ENCODE measurements at regions not wholly inside any gene's neighbourhood (a gene's known extent, or its start where the extent isn't known, plus 50 kb on each side); places are given as distances from the start of the nearest gene placed in this dataset.

- POLR2A ChIA-PET: no interaction called here
- Histone ChIP-seq H4K20me1 (ENCODE audit: insufficient read depth, low read length) (no peaks in the 10 kb centered on the region), H3K36me3 (replicated peaks in 1 of 2; ENCODE audit: control insufficient read depth in 1 of 2, insufficient read depth in 2 of 2, low read length in 2 of 2) (no peaks in the 10 kb centered on the region), H3K27me3 (ENCODE audit: control insufficient read depth in 1 of 2, insufficient read depth in 2 of 2, low read length in 2 of 2) (peaks cover 0 to 1% of the 10 kb centered on the region in 2 experiments; a peak in 1 of 5 replicates), H3K4me2 (ENCODE audit: low read depth, low read length) (no peak overlapping the region), H2AFZ (ENCODE audit: low read length) (no peak overlapping the region), H3K9ac (ENCODE audit: insufficient read depth, low read depth, low read length) (no peak overlapping the region), H3K4me1 (ENCODE audit: insufficient read depth, low read length) (peaks cover 9% of the 10 kb centered on the region), H3K27ac (ENCODE audit: extremely low read length, insufficient read depth, low read length) (no peak overlapping the region), H3K4me3 (replicated peaks in 1 of 3; ENCODE audit: insufficient read depth in 1 of 3, low read depth in 2 of 3, low read length in 3 of 3) (no peak overlapping the region), H3K79me2 (ENCODE audit: insufficient read depth, low read length) (no peaks in the 10 kb centered on the region), H3K9me3 (ENCODE audit: low read length) (peaks cover 11% of the 10 kb centered on the region)
- BruUV-seq (replicated peaks): no TSS peak
- DNase-seq (ENCODE audit: low spot score) (no peak), ATAC-seq (no peak), FAIRE-seq (no peak)
- TF ChIP-seq ZZZ3 (CRISPR knock-in tag; IDR thresholded peaks at IDR 0.05; ENCODE audit: borderline replicate concordance): no peak
- TF ChIP-seq PHF20 (CRISPR knock-in tag; IDR thresholded peaks at IDR 0.05): no peak
- no peak for TF ChIP-seq ZNF567 (CRISPR knock-in tag; IDR thresholded peaks at IDR 0.05; ENCODE audit: borderline replicate concordance)
- no peak for TF ChIP-seq ZFYVE20 (CRISPR knock-in tag; IDR thresholded peaks at IDR 0.05; ENCODE audit: borderline replicate concordance, low read depth)
- CTCF ChIA-PET (ENCODE audit: low intra/inter-chr PET ratio, low total read pairs): no interaction called here
- WGBS (ENCODE audit: low lambda C conversion rate): 0% methylated on average over 1 of the region's 1 CpG
- intact Hi-C loops (cut with micrococcal nuclease; ENCODE audit: unreplicated experiment) (no loop called here), in situ Hi-C loops (cut with HindIII; ENCODE audit: extremely low pct_ligation_motif_present, low pct_unique_long_range_greater_than_20kb) (no loop called here)
Measured at GRCh38 chr3:134083008-134083407, 53.3 kb upstream of the SLCO2A1 start.

GRCh38 chr3:134082582-134082981, 52.9 kb upstream of the SLCO2A1 start:
- no peak for FAIRE-seq
- Histone ChIP-seq H2AFZ (ENCODE audit: low read length) (no peak overlapping the region), H3K79me2 (ENCODE audit: insufficient read depth, low read length) (no peaks in the 10 kb centered on the region), H3K9ac (ENCODE audit: insufficient read depth, low read depth, low read length) (no peak overlapping the region), H3K4me2 (ENCODE audit: low read depth, low read length) (no peak overlapping the region), H3K4me1 (ENCODE audit: insufficient read depth, low read length) (peaks cover 9% of the 10 kb centered on the region), H3K36me3 (replicated peaks in 1 of 2; ENCODE audit: control insufficient read depth in 1 of 2, insufficient read depth in 2 of 2, low read length in 2 of 2) (no peaks in the 10 kb centered on the region), H3K4me3 (replicated peaks in 1 of 3; ENCODE audit: insufficient read depth in 1 of 3, low read depth in 2 of 3, low read length in 3 of 3) (no peak overlapping the region), H3K9me3 (ENCODE audit: low read length) (peaks cover 11% of the 10 kb centered on the region), H3K27ac (ENCODE audit: extremely low read length, insufficient read depth, low read length) (no peak overlapping the region), H3K27me3 (ENCODE audit: control insufficient read depth in 1 of 2, insufficient read depth in 2 of 2, low read length in 2 of 2) (peaks cover 0 to 1% of the 10 kb centered on the region in 2 experiments; a peak in 1 of 5 replicates), H4K20me1 (ENCODE audit: insufficient read depth, low read length) (no peaks in the 10 kb centered on the region)
- 8% methylated on average over 2 of the region's 2 CpGs for WGBS (ENCODE audit: low lambda C conversion rate)
- CTCF ChIA-PET (ENCODE audit: low intra/inter-chr PET ratio, low total read pairs): no interaction called here
- in situ Hi-C loops (cut with HindIII; ENCODE audit: extremely low pct_ligation_motif_present, low pct_unique_long_range_greater_than_20kb) (no loop called here), intact Hi-C loops (cut with micrococcal nuclease; ENCODE audit: unreplicated experiment) (no loop called here)
- no peak for DNase-seq (ENCODE audit: low spot score)
- POLR2A ChIA-PET: no interaction called here
- BruUV-seq (replicated peaks): no TSS peak
- ATAC-seq: no peak
- TF ChIP-seq HDAC6 (IDR thresholded peaks at IDR 0.05; ENCODE audit: low read depth, low read length): no peak
- TF ChIP-seq MAZ (IDR thresholded peaks at IDR 0.05; ENCODE audit: borderline replicate concordance, low read depth, low read length): no peak
- no peak for TF ChIP-seq MAZ (CRISPR knock-in tag; IDR thresholded peaks at IDR 0.05; ENCODE audit: low read depth)
- no peak for TF ChIP-seq ZNF34 (CRISPR knock-in tag; IDR thresholded peaks at IDR 0.05; ENCODE audit: borderline replicate concordance)
- TF ChIP-seq MXI1 (IDR thresholded peaks at IDR 0.05; ENCODE audit: borderline replicate concordance, low read depth, low read length): no peak
- TF ChIP-seq ZNF138 (CRISPR knock-in tag; IDR thresholded peaks at IDR 0.05; ENCODE audit: low read depth): no peak
